Psoas muscle (tissue), 7 donors: ENCODE measurements at regions not wholly inside any gene's neighbourhood (a gene's known extent, or its start where the extent isn't known, plus 50 kb on each side); places are given as distances from the start of the nearest gene placed in this dataset.

Experiments
- ATAC-seq, 4 donors: fragments of 200-7000 bp; cut with Tn5 transposase; one replicate each; pipeline ENCODE4 v1.9.1; 2020; ENCODE audit warnings: moderate library complexity in 3 of 4, mild to moderate bottlenecking in 2 of 4
- DNase-seq, 2 donors: peaks; one replicate each; pipeline ENCODE4 v3.0.0-alpha.2; 2020
- H3K27ac ChIP-seq: fragments of 200-600 bp; one replicate; pipeline ENCODE4 v1.8.0; 2022
- H3K27me3 ChIP-seq, 3 donors: fragments of 200-600 bp in 1 of 3; one replicate each; pipeline versions ENCODE4 v1.6.1 to v1.8.0; 2013 to 2022; ENCODE audit warnings: low read length in 2 of 3, mild to moderate bottlenecking in 2 of 3, moderate library complexity in 1 of 3; ENCODE audit not compliant: insufficient read depth in 3 of 3
- H3K36me3 ChIP-seq, 2 donors: fragments of 200-600 bp in 1 of 2; one replicate each; pipeline versions ENCODE4 v1.6.1 to v1.8.0; 2013 to 2022; ENCODE audit warnings: low read depth in 1 of 2, mild to moderate bottlenecking in 1 of 2, moderate library complexity in 1 of 2; ENCODE audit not compliant: insufficient read depth in 1 of 2
- H3K4me1 ChIP-seq: fragments of 200-600 bp; one replicate; pipeline ENCODE4 v1.8.0; 2022
- H3K4me3 ChIP-seq: fragments of 200-600 bp; one replicate; pipeline ENCODE4 v1.8.0; 2022; ENCODE audit warnings: mild to moderate bottlenecking
- H3K9me3 ChIP-seq: fragments of 200-600 bp; one replicate; pipeline ENCODE4 v1.8.0; 2022
- CTCF ChIP-seq: fragments of 200-600 bp; IDR thresholded peaks from one replicate; pipeline ENCODE4 v1.8.0; 2022; ENCODE audit warnings: antibody characterized with exemption
- WGBS, 3 donors: extraction: QIAGEN DNeasy Blood & Tissue Kit; methylation state at CpG; one replicate each; pipeline versions ENCODE4 v1.1.6 to v1.1.7; 2013; 5-methylcytosine and 5-hydroxymethylcytosine counted together
- intact Hi-C, 2 donors: fragments of 100-400 bp; cut with DNase I; formaldehyde crosslinking; loops; one replicate each; pipeline versions ENCODE4 v1.11.0 to v1.14.2; 2022
- donor health status: healthy with polysubstance abuse.
- donor health status: DM: no; HTN: no; CAD: no; lungs with moderate emphysema.
- donor health status: Bipolar disorder and iron deficiency.
- donor health status: healthy.
- donor health status: DM: yes; HTN: yes; CAD: no.
- donor health status: DM: no; HTN: no; CAD: no.
- donor health status: DM: yes; HTN: yes; CAD: no.

- no peaks in the 10 kb centered on the region for H3K36me3 ChIP-seq
- H3K27me3 ChIP-seq, result no peaks in the 10 kb centered on the region
- ATAC-seq (no peak), DNase-seq (no peak)
- H3K9me3 ChIP-seq, result no peaks in the 10 kb centered on the region
- no peak overlapping the region for H3K27ac ChIP-seq
- H3K4me1 ChIP-seq, result no peaks in the 10 kb centered on the region
- TF ChIP-seq CTCF, result no peak
- H3K4me3 ChIP-seq, result no peak overlapping the region
- intact Hi-C loops, result no loop called here
- WGBS, 3 donors, result 22 to 42% (median 32%) methylated on average over 1 of the region's 1 CpG
Measured at GRCh38 chr2:84285056-84285747, 173.9 kb downstream of the SUCLG1 start.

GRCh38 chr2:84283506-84283905 is 175.6 kb downstream of the SUCLG1 start:
- no peak for TF ChIP-seq CTCF
- no peaks in the 10 kb centered on the region for H3K4me1 ChIP-seq
- DNase-seq (no peak), ATAC-seq (no peak)
- 21 to 29% (median 28%) methylated on average over 3 of the region's 3 CpGs for WGBS, 3 donors
- H3K9me3 ChIP-seq, result no peaks in the 10 kb centered on the region
- no peaks in the 10 kb centered on the region for H3K27me3 ChIP-seq
- no peak overlapping the region for H3K4me3 ChIP-seq
- H3K27ac ChIP-seq, result no peak overlapping the region
- intact Hi-C loops, result no loop called here
- no peaks in the 10 kb centered on the region for H3K36me3 ChIP-seq

GRCh38 chr2:84281510-84281909 is 177.6 kb downstream of the SUCLG1 start:
- Histone ChIP-seq H3K36me3 (no peaks in the 10 kb centered on the region), H3K4me1 (no peaks in the 10 kb centered on the region), H3K4me3 (no peak overlapping the region), H3K9me3 (no peaks in the 10 kb centered on the region), H3K27ac (no peak overlapping the region), H3K27me3 (no peaks in the 10 kb centered on the region)
- intact Hi-C loops, result no loop called here
- DNase-seq (no peak), ATAC-seq (no peak)
- WGBS, 3 donors, result 63 to 67% (median 66%) methylated on average over 3 of the region's 3 CpGs
- TF ChIP-seq CTCF, result no peak

GRCh38 chr2:84280873-84281272 is 178.2 kb downstream of the SUCLG1 start:
- no peak overlapping the region for H3K4me3 ChIP-seq
- no peak for ATAC-seq
- no peaks in the 10 kb centered on the region for H3K9me3 ChIP-seq
- intact Hi-C loops, result no loop called here
- no peaks in the 10 kb centered on the region for H3K27me3 ChIP-seq
- H3K27ac ChIP-seq, result no peak overlapping the region
- H3K36me3 ChIP-seq, result no peaks in the 10 kb centered on the region
- whole genome bisulfite sequencing, 3 donors, result 70 to 81% (median 74%) methylated on average over 1 of the region's 1 CpG
- no peaks in the 10 kb centered on the region for H3K4me1 ChIP-seq
- no peak for DNase-seq
- no peak for TF ChIP-seq CTCF

DNA sequence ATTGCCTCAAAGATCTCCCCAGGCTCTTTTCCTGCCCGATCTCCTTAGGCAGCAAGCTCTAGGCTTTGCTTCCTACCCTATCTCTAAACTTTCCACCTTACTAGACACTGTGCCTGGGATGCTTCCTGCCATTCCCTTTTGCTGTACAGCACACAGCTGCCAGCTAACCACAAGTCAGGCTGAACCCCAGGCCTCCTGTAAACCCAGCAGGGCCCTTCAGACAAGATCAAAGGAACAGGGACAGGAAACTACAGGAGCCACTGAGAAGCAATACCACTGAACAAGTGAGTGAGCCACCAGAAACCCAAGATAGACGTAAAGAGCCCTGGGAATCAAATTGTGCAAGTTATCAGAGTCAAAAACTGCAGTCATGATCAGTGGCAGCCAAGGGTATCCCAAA is 180.7 kb downstream of the SUCLG1 start:
- ATAC-seq (no peak), DNase-seq (no peak)
- H3K9me3 ChIP-seq, result no peaks in the 10 kb centered on the region
- H3K4me3 ChIP-seq, result no peak overlapping the region
- H3K4me1 ChIP-seq, result no peaks in the 10 kb centered on the region
- H3K27ac ChIP-seq, result no peak overlapping the region
- 73 to 79% (median 78%) methylated on average over 2 of the region's 2 CpGs for WGBS, 3 donors
- no peak for TF ChIP-seq CTCF
- H3K27me3 ChIP-seq, result no peaks in the 10 kb centered on the region
- intact Hi-C loops, result no loop called here
- H3K36me3 ChIP-seq, result no peaks in the 10 kb centered on the region
